SK-N-SH (cell line): ENCODE measurements at regions not wholly inside any gene's neighbourhood (a gene's known extent, or its start where the extent isn't known, plus 50 kb on each side); places are given as distances from the start of the nearest gene placed in this dataset.
"Not testable (repeated sequence)": the region's sequence is repeated elsewhere in the genome, so short reads cannot be mapped to it uniquely, and the experiment has no call there.

Source experiments
- CTCF ChIA-PET: fragments of 300-600, 350-600 bp; formaldehyde crosslinking; extraction: SDS; loops from one replicate; lab custom pipeline; 2021; lab: Yijun Ruan, JAX
- POLR2A ChIA-PET: fragments of 350-600 bp; sonication (Branson Sonifier 250); formaldehyde crosslinking; extraction: SDS; loops from one replicate; lab custom pipeline; 2020; ENCODE audit warnings: antibody characterized with exemption, inconsistent platforms; lab: Yijun Ruan, JAX
- DNase-seq: peaks from one replicate; pipeline ENCODE4 v3.0.0; 2012
- H2AFZ ChIP-seq: fragments of 200-600 bp; sonication (generic); 2 replicates; pipeline ENCODE4 v1.8.1; 2016; ENCODE audit warnings: antibody characterized with exemption, mild to moderate bottlenecking, low read depth
- H3F3A ChIP-seq: fragments of 200-600 bp; sonication (generic); replicated peaks from 2 replicates; pipeline ENCODE3; 2016; ENCODE audit warnings: antibody characterized with exemption, mild to moderate bottlenecking; ENCODE audit not compliant: insufficient read depth
- H3K27ac ChIP-seq, 2 experiments: fragments of 200-500 bp in 1 of 2; fragments of 200-600 bp in 1 of 2; sonication (Bioruptor generic) in 1 of 2; sonication (generic), shearing (Covaris generic) in 1 of 2; 2 replicates each; pipeline versions ENCODE4 v1.5.1 to v1.6.1; 2014 to 2016; ENCODE audit warnings: low read depth in 2 of 2, inconsistent platforms in 1 of 2, low read length in 1 of 2, mild to moderate bottlenecking in 1 of 2, mixed read lengths in 1 of 2
- H3K27me3 ChIP-seq: fragments of 200-600 bp; sonication (generic), shearing (Covaris generic); 2 replicates; pipeline ENCODE4 v1.6.1; 2016; ENCODE audit warnings: mixed run types; ENCODE audit not compliant: insufficient read depth
- H3K36me3 ChIP-seq, 2 experiments: fragments of 200-500 bp in 1 of 2; fragments of 200-600 bp in 1 of 2; sonication (Bioruptor generic) in 1 of 2; sonication (generic) in 1 of 2; replicated peaks in 1 of 2; 2 replicates each; pipeline versions ENCODE3 to v1.5.1; 2014 to 2016; ENCODE audit warnings: low read length in 1 of 2, mild to moderate bottlenecking in 1 of 2; ENCODE audit not compliant: insufficient read depth in 2 of 2, control insufficient read depth in 1 of 2
- H3K4me1 ChIP-seq, 2 experiments: fragments of 200-500 bp in 1 of 2; fragments of 200-600 bp in 1 of 2; sonication (Bioruptor generic) in 1 of 2; sonication (generic), shearing (Covaris generic) in 1 of 2; 2 replicates each; pipeline versions ENCODE4 v1.5.1 to v1.6.1; 2014 to 2016; ENCODE audit warnings: low read depth in 1 of 2, low read length in 1 of 2, mixed run types in 1 of 2; ENCODE audit not compliant: insufficient read depth in 2 of 2, control insufficient read depth in 1 of 2
- H3K4me2 ChIP-seq: fragments of 200-600 bp; sonication (generic), shearing (Covaris generic); 2 replicates; pipeline ENCODE4 v1.6.1; 2017; ENCODE audit warnings: mixed run types
- H3K4me3 ChIP-seq, 2 experiments: fragments of 200-500 bp in 1 of 2; fragments of 200-600 bp in 1 of 2; sonication (Bioruptor generic) in 1 of 2; sonication (generic), shearing (Covaris generic) in 1 of 2; 2 replicates each; pipeline versions ENCODE4 v1.5.1 to v1.8.1; 2014 to 2016; ENCODE audit warnings: low read depth in 2 of 2, inconsistent platforms in 1 of 2, low read length in 1 of 2, mild to moderate bottlenecking in 1 of 2, mixed read lengths in 1 of 2, moderate library complexity in 1 of 2
- H3K79me2 ChIP-seq: fragments of 200-600 bp; sonication (generic); 2 replicates; pipeline ENCODE4 v1.8.1; 2017; ENCODE audit warnings: mild to moderate bottlenecking; ENCODE audit not compliant: insufficient read depth
- H3K9ac ChIP-seq: fragments of 200-600 bp; sonication (generic); 2 replicates; pipeline ENCODE4 v1.6.1; 2017; ENCODE audit warnings: mixed run types
- H3K9me2 ChIP-seq: fragments of 200-600 bp; sonication (generic); 2 replicates; pipeline ENCODE4 v1.6.1; 2017; ENCODE audit warnings: mixed run types
- H3K9me3 ChIP-seq: fragments of 200-600 bp; sonication (generic); 2 replicates; pipeline ENCODE4 v1.6.1; 2017; ENCODE audit warnings: mixed run types, mild to moderate bottlenecking, moderate library complexity
- H4K20me1 ChIP-seq: fragments of 200-600 bp; sonication (generic); 2 replicates; pipeline ENCODE4 v1.6.1; 2017; ENCODE audit warnings: mild to moderate bottlenecking, mixed run types; ENCODE audit not compliant: insufficient read depth
- JUND ChIP-seq: IDR thresholded peaks from 2 replicates; pipeline ENCODE4 v1.4.0; 2012
- WGBS: methylation state at CpG from one replicate; pipeline ENCODE4 v1.1.6; 2017; ENCODE audit warnings: low lambda C conversion rate; 5-methylcytosine and 5-hydroxymethylcytosine counted together

GRCh38 chr9:33731625-33732024, 63.7 kb upstream of the PRSS3 start:
- H3K9me3 ChIP-seq = 0 out of 2 replicates have a peak, but pooled peaks cover 9% of the 10 kb centered on the region
- no peaks in the 10 kb centered on the region for H3K36me3 ChIP-seq
- H3K4me1 ChIP-seq = peaks cover 0 to 5% of the 10 kb centered on the region in 2 experiments; a peak in 1 of 4 replicates
- ChIA-PET CTCF (interaction anchor here (0.7 to 9.3 kb wide), 7 partner anchors 10 to 265 kb away, joined by 3 to 59 read pairs (median 4); no protein-coding TSS in a partner anchor), POLR2A (no interaction called here)
- no peak overlapping the region for H3K9ac ChIP-seq
- WGBS = 59% methylated on average over 2 of the region's 2 CpGs
- no peaks in the 10 kb centered on the region for H3K79me2 ChIP-seq
- H4K20me1 ChIP-seq = no peaks in the 10 kb centered on the region
- no peaks in the 10 kb centered on the region for H3K27me3 ChIP-seq
- no peak for DNase-seq
- no peaks in the 10 kb centered on the region for H3F3A ChIP-seq
- H3K27ac ChIP-seq = no peak overlapping the region
- H3K9me2 ChIP-seq = no peaks in the 10 kb centered on the region
- H3K4me3 ChIP-seq = no peak overlapping the region
- no peak for TF ChIP-seq JUND
- TF ChIP-seq, all 33 proteins: peak for 0
- Histone ChIP-seq H3K4me2 (no peak overlapping the region), H2AFZ (no peak overlapping the region)

- H4K20me1 ChIP-seq, H3K9me3 ChIP-seq, H3K36me3 ChIP-seq, H3K79me2 ChIP-seq, H3K27me3 ChIP-seq, H3K9ac ChIP-seq, H3K4me1 ChIP-seq, H3K27ac ChIP-seq, H3F3A ChIP-seq, POLR2A ChIA-PET, H3K4me2 ChIP-seq, H3K9me2 ChIP-seq, H2AFZ ChIP-seq, H3K4me3 ChIP-seq, DNase-seq: not testable (repeated sequence)
- 84% methylated on average over 5 of the region's 5 CpGs for WGBS
- CTCF ChIA-PET = interaction anchor here (1.4 to 9.3 kb wide), 5 partner anchors 9 to 869 kb away, joined by 3 to 59 read pairs (median 8); no protein-coding TSS in a partner anchor
Measured at GRCh38 chr9:33734247-33734940, 61.0 kb upstream of the PRSS3 start.

- H3K9ac ChIP-seq, H3K4me2 ChIP-seq, H3K36me3 ChIP-seq, H4K20me1 ChIP-seq, H3K27ac ChIP-seq, H3K79me2 ChIP-seq, H3K27me3 ChIP-seq, H3K9me2 ChIP-seq, H2AFZ ChIP-seq, H3K4me3 ChIP-seq, H3F3A ChIP-seq, H3K9me3 ChIP-seq, DNase-seq, H3K4me1 ChIP-seq, POLR2A ChIA-PET: not testable (repeated sequence)
- CTCF ChIA-PET = interaction anchor here (1.4 to 9.3 kb wide), 4 partner anchors 10 to 869 kb away, joined by 3 to 59 read pairs (median 6); no protein-coding TSS in a partner anchor
- WGBS = 82% methylated on average over 6 of the region's 6 CpGs
Measured at GRCh38 chr9:33734941-33735835, 60.2 kb upstream of the PRSS3 start.
